PC-3 (cell line): ENCODE measurements at regions not wholly inside any gene's neighbourhood (a gene's known extent, or its start where the extent isn't known, plus 50 kb on each side); places are given as distances from the start of the nearest gene placed in this dataset.

Source experiments
- EZH2 ChIP-seq: fragments of 300-600 bp; sonication (generic); IDR thresholded peaks from one replicate; pipeline ENCODE4 v1.6.1; 2017; ENCODE audit warnings: antibody characterized with exemption, mild to moderate bottlenecking, low read length; ENCODE audit not compliant: unreplicated experiment
- TF ChIP-seq, protein P1 (sequence below): fragments of 300-600 bp; sonication (generic); conservative IDR thresholded peaks from 2 replicates; pipeline ENCODE4 v1.5.1; 2017; ENCODE audit warnings: antibody characterized with exemption, low read depth, mild to moderate bottlenecking, low read length

DNA sequence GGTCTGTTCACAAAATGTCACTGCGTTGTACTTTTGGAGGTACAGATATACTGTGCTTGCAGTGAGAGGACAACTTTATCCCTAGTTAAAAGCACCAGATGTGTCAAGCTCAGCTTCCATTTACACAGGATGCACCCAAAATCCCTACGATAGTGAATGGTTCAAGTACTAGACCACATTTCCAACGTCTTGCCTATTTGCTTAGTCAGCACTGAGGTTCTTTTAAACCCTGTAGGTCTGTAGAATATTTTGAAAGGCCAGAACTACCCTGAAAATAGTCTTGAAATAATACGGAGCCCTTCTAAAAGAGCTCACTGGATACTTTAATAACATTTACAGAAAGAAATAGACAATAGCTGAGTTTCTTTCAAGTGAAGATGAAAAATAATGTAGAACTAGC lies 466.1 kb downstream of the FUT8 start:
- TF ChIP-seq, protein P1, sequence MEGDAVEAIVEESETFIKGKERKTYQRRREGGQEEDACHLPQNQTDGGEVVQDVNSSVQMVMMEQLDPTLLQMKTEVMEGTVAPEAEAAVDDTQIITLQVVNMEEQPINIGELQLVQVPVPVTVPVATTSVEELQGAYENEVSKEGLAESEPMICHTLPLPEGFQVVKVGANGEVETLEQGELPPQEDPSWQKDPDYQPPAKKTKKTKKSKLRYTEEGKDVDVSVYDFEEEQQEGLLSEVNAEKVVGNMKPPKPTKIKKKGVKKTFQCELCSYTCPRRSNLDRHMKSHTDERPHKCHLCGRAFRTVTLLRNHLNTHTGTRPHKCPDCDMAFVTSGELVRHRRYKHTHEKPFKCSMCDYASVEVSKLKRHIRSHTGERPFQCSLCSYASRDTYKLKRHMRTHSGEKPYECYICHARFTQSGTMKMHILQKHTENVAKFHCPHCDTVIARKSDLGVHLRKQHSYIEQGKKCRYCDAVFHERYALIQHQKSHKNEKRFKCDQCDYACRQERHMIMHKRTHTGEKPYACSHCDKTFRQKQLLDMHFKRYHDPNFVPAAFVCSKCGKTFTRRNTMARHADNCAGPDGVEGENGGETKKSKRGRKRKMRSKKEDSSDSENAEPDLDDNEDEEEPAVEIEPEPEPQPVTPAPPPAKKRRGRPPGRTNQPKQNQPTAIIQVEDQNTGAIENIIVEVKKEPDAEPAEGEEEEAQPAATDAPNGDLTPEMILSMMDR = no peak
- TF ChIP-seq EZH2 = no peak
